Effector memory CD4-positive, alpha-beta T cell (primary cell): ENCODE measurements at regions not wholly inside any gene's neighbourhood (a gene's known extent, or its start where the extent isn't known, plus 50 kb on each side); places are given as distances from the start of the nearest gene placed in this dataset.
"Not testable (repeated sequence)": the region's sequence is repeated elsewhere in the genome, so short reads cannot be mapped to it uniquely, and the experiment has no call there.

ENCODE experiments used
- DNase-seq, 3 donors: peaks; one replicate each; pipeline ENCODE4 v3.0.0-alpha.2; 2020
- H3K27ac ChIP-seq: 2 replicates; pipeline ENCODE4 v1.7.0; 2013; ENCODE audit warnings: mild to moderate bottlenecking, low read length, moderate library complexity; ENCODE audit not compliant: insufficient read depth, poor library complexity, severe bottlenecking
- H3K27me3 ChIP-seq: replicated peaks from 2 replicates; pipeline ENCODE4 v1.7.0; 2013; ENCODE audit warnings: mild to moderate bottlenecking, low read length; ENCODE audit not compliant: insufficient read depth, control insufficient read depth, poor library complexity, severe bottlenecking
- H3K36me3 ChIP-seq: 2 replicates; pipeline ENCODE4 v1.7.0; 2013; ENCODE audit warnings: mild to moderate bottlenecking, low read length, moderate library complexity; ENCODE audit not compliant: control insufficient read depth, insufficient read depth
- H3K4me1 ChIP-seq: 2 replicates; pipeline ENCODE4 v1.7.0; 2013; ENCODE audit warnings: low read length, mild to moderate bottlenecking; ENCODE audit not compliant: control insufficient read depth, insufficient read depth, poor library complexity, severe bottlenecking
- H3K4me3 ChIP-seq: 2 replicates; pipeline ENCODE4 v1.7.0; 2013; ENCODE audit warnings: low read length, low read depth, mild to moderate bottlenecking; ENCODE audit not compliant: insufficient read depth, poor library complexity, severe bottlenecking
- H3K9me3 ChIP-seq: 2 replicates; pipeline ENCODE4 v1.7.0; 2013; ENCODE audit warnings: mild to moderate bottlenecking, low read length, moderate library complexity; ENCODE audit not compliant: control insufficient read depth

- Histone ChIP-seq H3K27me3 (no peaks in the 10 kb centered on the region), H3K9me3 (no peaks in the 10 kb centered on the region), H3K4me3 (no peak overlapping the region), H3K4me1 (no peaks in the 10 kb centered on the region), H3K36me3 (no peaks in the 10 kb centered on the region), H3K27ac (no peak overlapping the region)
- no peak for DNase-seq
These were observed 480.8 kb upstream of the CCNG1 start for GRCh38 chr5:162956570-162956969.

- not testable (repeated sequence) for H3K36me3 ChIP-seq, H3K27me3 ChIP-seq, H3K27ac ChIP-seq, H3K4me1 ChIP-seq, DNase-seq, H3K9me3 ChIP-seq, H3K4me3 ChIP-seq
These were observed 473.3 kb upstream of the CCNG1 start for GRCh38 chr5:162964144-162964543.

- no peak overlapping the region for H3K4me3 ChIP-seq
- H3K27me3 ChIP-seq, result no peaks in the 10 kb centered on the region
- DNase-seq, result no peak
- H3K9me3 ChIP-seq, result no peaks in the 10 kb centered on the region
- no peak overlapping the region for H3K27ac ChIP-seq
- H3K36me3 ChIP-seq, result no peaks in the 10 kb centered on the region
- H3K4me1 ChIP-seq, result no peaks in the 10 kb centered on the region
These were observed 447.3 kb upstream of the CCNG1 start for GRCh38 chr5:162990063-162990462.

GRCh38 chr5:162990856-162991497, 446.4 kb upstream of the CCNG1 start:
- H3K36me3 ChIP-seq, result no peaks in the 10 kb centered on the region
- no peaks in the 10 kb centered on the region for H3K4me1 ChIP-seq
- H3K27ac ChIP-seq, result no peak overlapping the region
- no peak overlapping the region for H3K4me3 ChIP-seq
- no peaks in the 10 kb centered on the region for H3K27me3 ChIP-seq
- DNase-seq, result no peak
- no peaks in the 10 kb centered on the region for H3K9me3 ChIP-seq

- Histone ChIP-seq H3K4me1 (no peaks in the 10 kb centered on the region), H3K36me3 (no peaks in the 10 kb centered on the region), H3K27me3 (no peaks in the 10 kb centered on the region), H3K27ac (no peak overlapping the region), H3K9me3 (no peaks in the 10 kb centered on the region), H3K4me3 (no peak overlapping the region)
- no peak for DNase-seq
These were observed 441.8 kb upstream of the CCNG1 start for GRCh38 chr5:162995568-162995967.

- Histone ChIP-seq H3K27me3 (no peaks in the 10 kb centered on the region), H3K4me3 (no peak overlapping the region), H3K27ac (no peak overlapping the region), H3K9me3 (no peaks in the 10 kb centered on the region), H3K36me3 (no peaks in the 10 kb centered on the region), H3K4me1 (no peaks in the 10 kb centered on the region)
- no peak for DNase-seq
These were observed 441.3 kb upstream of the CCNG1 start for GRCh38 chr5:162996053-162996452.

GRCh38 chr5:163005949-163006348, 431.4 kb upstream of the CCNG1 start:
- no peaks in the 10 kb centered on the region for H3K36me3 ChIP-seq
- H3K9me3 ChIP-seq, result no peaks in the 10 kb centered on the region
- no peak for DNase-seq
- H3K27me3 ChIP-seq, result no peaks in the 10 kb centered on the region
- H3K4me1 ChIP-seq, result no peaks in the 10 kb centered on the region
- H3K27ac ChIP-seq, result no peak overlapping the region
- H3K4me3 ChIP-seq, result no peak overlapping the region

GRCh38 chr5:163022582-163023128, 414.7 kb upstream of the CCNG1 start:
- Histone ChIP-seq H3K36me3 (no peaks in the 10 kb centered on the region), H3K4me1 (no peaks in the 10 kb centered on the region), H3K27ac (no peak overlapping the region), H3K9me3 (no peaks in the 10 kb centered on the region), H3K4me3 (no peak overlapping the region), H3K27me3 (no peaks in the 10 kb centered on the region)
- no peak for DNase-seq

GRCh38 chr5:163023846-163024245, 413.5 kb upstream of the CCNG1 start:
- Histone ChIP-seq H3K36me3 (no peaks in the 10 kb centered on the region), H3K4me3 (no peak overlapping the region), H3K27me3 (no peaks in the 10 kb centered on the region), H3K4me1 (no peaks in the 10 kb centered on the region), H3K27ac (no peak overlapping the region), H3K9me3 (no peaks in the 10 kb centered on the region)
- DNase-seq, result no peak

- H3K4me1 ChIP-seq, result no peaks in the 10 kb centered on the region
- H3K4me3 ChIP-seq, result no peak overlapping the region
- DNase-seq, result no peak
- no peak overlapping the region for H3K27ac ChIP-seq
- no peaks in the 10 kb centered on the region for H3K9me3 ChIP-seq
- H3K36me3 ChIP-seq, result no peaks in the 10 kb centered on the region
- no peaks in the 10 kb centered on the region for H3K27me3 ChIP-seq
These were observed 412.5 kb upstream of the CCNG1 start for GRCh38 chr5:163024936-163025335.
